Endodermal cell (in vitro differentiated cells): ENCODE measurements at regions not wholly inside any gene's neighbourhood (a gene's known extent, or its start where the extent isn't known, plus 50 kb on each side); places are given as distances from the start of the nearest gene placed in this dataset.

Experiments
- DNase-seq: peaks from one replicate; pipeline ENCODE4 v3.0.0-alpha.2; 2017
- H3K27ac ChIP-seq: 2 replicates; pipeline ENCODE4 v1.5.1; 2013; ENCODE audit warnings: mild to moderate bottlenecking, low read depth, low read length, moderate library complexity
- H3K27me3 ChIP-seq: 2 replicates; pipeline ENCODE4 v1.6.1; 2013; ENCODE audit warnings: mild to moderate bottlenecking, low read length, moderate library complexity; ENCODE audit not compliant: insufficient read depth, control insufficient read depth, poor library complexity, severe bottlenecking
- H3K36me3 ChIP-seq: 2 replicates; pipeline ENCODE4 v1.7.0; 2013; ENCODE audit warnings: mild to moderate bottlenecking, low read length, moderate library complexity; ENCODE audit not compliant: control insufficient read depth, insufficient read depth
- H3K4me1 ChIP-seq: one replicate; pipeline ENCODE4 v1.7.0; 2013; ENCODE audit warnings: low read length; ENCODE audit not compliant: control insufficient read depth, insufficient read depth
- H3K4me3 ChIP-seq: 2 replicates; pipeline ENCODE4 v1.5.1; 2013; ENCODE audit warnings: mild to moderate bottlenecking, low read length, moderate library complexity
- H3K9ac ChIP-seq: 2 replicates; pipeline ENCODE4 v1.6.1; 2013; ENCODE audit warnings: mild to moderate bottlenecking, low read length, moderate library complexity; ENCODE audit not compliant: poor library complexity, severe bottlenecking; ENCODE audit errors: extremely low read depth
- H3K9me3 ChIP-seq: 2 replicates; pipeline ENCODE4 v1.6.1; 2013; ENCODE audit warnings: mild to moderate bottlenecking, low read length, moderate library complexity; ENCODE audit not compliant: control insufficient read depth
- H3K27ac Mint-ChIP-seq: 2 replicates; pipeline ENCODE4 v1.8.0; 2020; ENCODE audit warnings: mixed read lengths
- H3K27me3 Mint-ChIP-seq: 2 replicates; pipeline ENCODE4 v1.8.0; 2021; ENCODE audit warnings: mild to moderate bottlenecking, mixed read lengths; ENCODE audit not compliant: insufficient read depth
- H3K36me3 Mint-ChIP-seq: 2 replicates; pipeline ENCODE4 v1.8.0; 2020; ENCODE audit warnings: low read depth, mixed read lengths
- H3K4me1 Mint-ChIP-seq: 2 replicates; pipeline ENCODE4 v1.8.0; 2020; ENCODE audit warnings: mixed read lengths
- H3K4me3 Mint-ChIP-seq: 2 replicates; pipeline ENCODE4 v1.8.0; 2020; ENCODE audit warnings: mild to moderate bottlenecking, moderate library complexity, mixed read lengths
- H3K9me3 Mint-ChIP-seq: 2 replicates; pipeline ENCODE4 v1.8.0; 2020; ENCODE audit warnings: mild to moderate bottlenecking, mixed read lengths
- WGBS, 2 experiments: methylation state at CpG; one replicate each; pipeline versions ENCODE4 v1.1.5 to v1.1.7; 2013; ENCODE audit warnings: missing lambda C conversion rate in 2 of 2, mixed read lengths in 1 of 2; ENCODE audit not compliant: insufficient coverage in 1 of 2, insufficient read length in 1 of 2; 5-methylcytosine and 5-hydroxymethylcytosine counted together
- TF ChIP-seq, protein P1 (sequence below): fragments of 200-600 bp; sonication (generic); conservative IDR thresholded peaks from 2 replicates; pipeline ENCODE4 v1.5.0; 2021; ENCODE audit warnings: antibody characterized with exemption, mild to moderate bottlenecking

DNA sequence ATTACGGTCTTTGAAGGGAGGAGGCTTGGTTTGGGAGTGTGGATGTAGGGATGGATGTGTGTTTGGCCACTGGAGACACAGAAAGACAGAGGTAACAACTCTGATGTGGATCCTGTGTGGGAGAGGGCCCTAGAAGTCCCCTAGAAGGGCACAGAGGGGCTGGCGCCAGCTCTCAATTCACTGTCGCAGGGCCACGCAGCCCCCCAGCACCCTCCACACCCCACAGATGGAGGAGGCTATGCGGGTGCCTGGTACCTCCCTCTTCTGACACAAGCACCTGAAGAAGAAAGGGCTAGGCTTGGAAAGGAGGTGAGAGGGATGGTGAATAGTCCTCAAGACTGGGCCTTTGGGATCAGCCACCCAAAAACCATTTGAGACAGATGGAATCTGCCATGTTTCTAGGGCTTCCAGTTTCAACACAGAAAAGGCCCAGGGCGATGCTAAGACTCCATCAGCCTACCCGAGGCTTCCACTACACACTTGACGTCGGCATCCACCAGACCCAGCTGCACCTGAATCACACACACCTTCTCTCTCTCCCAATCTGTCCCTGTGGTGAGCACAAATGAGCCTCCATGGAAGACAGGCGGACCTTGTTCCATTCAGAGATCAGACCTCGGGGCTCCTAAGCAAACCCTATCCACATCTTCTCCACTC, 413.5 kb upstream of the HS6ST1 start:
- Mint-ChIP-seq H3K27ac (no peak overlapping the region), H3K4me3 (no peak overlapping the region), H3K9me3 (peaks cover 5% of the 10 kb centered on the region), H3K4me1 (peaks cover under 1% of the 10 kb centered on the region), H3K27me3 (peaks cover 13% of the 10 kb centered on the region), H3K36me3 (no peaks in the 10 kb centered on the region)
- Histone ChIP-seq H3K9me3 (peaks cover 8% of the 10 kb centered on the region), H3K27me3 (no peaks in the 10 kb centered on the region), H3K4me3 (no peak overlapping the region), H3K27ac (no peak overlapping the region), H3K36me3 (no peaks in the 10 kb centered on the region), H3K9ac (no peak overlapping the region), H3K4me1 (no peaks in the 10 kb centered on the region)
- DNase-seq: no peak
- TF ChIP-seq, protein P1, sequence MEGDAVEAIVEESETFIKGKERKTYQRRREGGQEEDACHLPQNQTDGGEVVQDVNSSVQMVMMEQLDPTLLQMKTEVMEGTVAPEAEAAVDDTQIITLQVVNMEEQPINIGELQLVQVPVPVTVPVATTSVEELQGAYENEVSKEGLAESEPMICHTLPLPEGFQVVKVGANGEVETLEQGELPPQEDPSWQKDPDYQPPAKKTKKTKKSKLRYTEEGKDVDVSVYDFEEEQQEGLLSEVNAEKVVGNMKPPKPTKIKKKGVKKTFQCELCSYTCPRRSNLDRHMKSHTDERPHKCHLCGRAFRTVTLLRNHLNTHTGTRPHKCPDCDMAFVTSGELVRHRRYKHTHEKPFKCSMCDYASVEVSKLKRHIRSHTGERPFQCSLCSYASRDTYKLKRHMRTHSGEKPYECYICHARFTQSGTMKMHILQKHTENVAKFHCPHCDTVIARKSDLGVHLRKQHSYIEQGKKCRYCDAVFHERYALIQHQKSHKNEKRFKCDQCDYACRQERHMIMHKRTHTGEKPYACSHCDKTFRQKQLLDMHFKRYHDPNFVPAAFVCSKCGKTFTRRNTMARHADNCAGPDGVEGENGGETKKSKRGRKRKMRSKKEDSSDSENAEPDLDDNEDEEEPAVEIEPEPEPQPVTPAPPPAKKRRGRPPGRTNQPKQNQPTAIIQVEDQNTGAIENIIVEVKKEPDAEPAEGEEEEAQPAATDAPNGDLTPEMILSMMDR: no peak
- WGBS, 2 experiments: 92 to 98% methylated on average over 6 to 11 of the region's 11 CpGs

DNA sequence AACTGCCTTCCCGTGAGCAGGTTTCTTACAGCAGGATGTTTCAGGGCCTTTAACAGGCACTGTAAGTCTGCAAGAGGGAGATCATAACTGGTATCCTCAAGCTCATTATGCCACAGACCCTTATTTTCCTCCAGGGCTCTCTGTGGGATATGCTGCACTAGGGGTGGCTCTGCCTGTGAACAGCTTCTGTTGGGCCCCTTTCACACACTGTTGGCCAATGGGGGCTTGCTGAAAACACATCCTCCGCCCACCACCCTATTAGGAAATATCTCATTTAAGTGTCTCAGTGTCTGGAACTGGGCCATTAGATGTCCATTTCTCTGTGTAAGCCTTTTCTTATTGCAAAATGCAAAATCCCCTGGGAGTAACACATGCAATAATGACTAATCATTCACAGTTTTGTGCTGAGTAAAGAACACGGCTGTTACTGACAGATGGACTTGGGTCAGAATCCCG, 414.3 kb upstream of the HS6ST1 start:
- Histone ChIP-seq H3K27me3 (no peaks in the 10 kb centered on the region), H3K9me3 (peaks cover 8% of the 10 kb centered on the region), H3K4me3 (no peak overlapping the region), H3K36me3 (no peaks in the 10 kb centered on the region), H3K9ac (no peak overlapping the region), H3K4me1 (no peaks in the 10 kb centered on the region), H3K27ac (no peak overlapping the region)
- no peaks in the 10 kb centered on the region for H3K36me3 Mint-ChIP-seq
- peaks cover 19% of the 10 kb centered on the region for H3K27me3 Mint-ChIP-seq
- peaks cover 2% of the 10 kb centered on the region for H3K4me1 Mint-ChIP-seq
- peaks cover 5% of the 10 kb centered on the region for H3K9me3 Mint-ChIP-seq
- no peak overlapping the region for H3K4me3 Mint-ChIP-seq
- DNase-seq: no peak
- H3K27ac Mint-ChIP-seq: no peak overlapping the region
- WGBS, 2 experiments: 95 to 100% methylated on average over 2 to 4 of the region's 4 CpGs
- TF ChIP-seq, protein P1: no peak

DNA sequence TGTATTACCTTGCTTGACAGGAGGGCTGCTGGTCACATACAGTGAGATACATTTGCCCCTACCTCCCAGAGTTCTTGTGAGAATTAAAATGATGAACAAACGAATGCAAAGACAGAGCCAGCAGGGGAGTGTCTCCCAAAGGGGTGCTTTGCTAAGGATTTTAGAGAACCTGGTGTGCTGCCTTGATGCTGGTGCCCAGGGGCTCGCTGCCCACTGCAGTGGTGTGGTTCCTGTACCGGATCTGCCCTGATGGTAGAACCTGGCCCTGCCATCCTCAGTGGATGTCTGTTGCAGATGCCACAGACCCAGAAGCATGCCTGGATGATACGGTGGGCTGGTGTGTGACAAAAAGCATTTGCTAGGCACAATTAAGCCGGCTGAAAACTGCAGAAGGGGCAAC, 414.8 kb upstream of the HS6ST1 start:
- H3K4me3 ChIP-seq: no peak overlapping the region
- no peaks in the 10 kb centered on the region for H3K4me1 ChIP-seq
- H3K9ac ChIP-seq: no peak overlapping the region
- Mint-ChIP-seq H3K4me1 (peaks cover 2% of the 10 kb centered on the region), H3K36me3 (no peaks in the 10 kb centered on the region), H3K4me3 (no peak overlapping the region), H3K27me3 (peaks cover 21% of the 10 kb centered on the region), H3K9me3 (peaks cover 5% of the 10 kb centered on the region), H3K27ac (no peak overlapping the region)
- no peaks in the 10 kb centered on the region for H3K27me3 ChIP-seq
- DNase-seq: no peak
- no peaks in the 10 kb centered on the region for H3K36me3 ChIP-seq
- no peak overlapping the region for H3K27ac ChIP-seq
- TF ChIP-seq, protein P1: no peak
- H3K9me3 ChIP-seq: peaks cover 8% of the 10 kb centered on the region
- 84 to 90% methylated on average over 4 to 5 of the region's 5 CpGs for WGBS, 2 experiments
